ENCODE measurements at regions not wholly inside any gene's neighbourhood (a gene's known extent, or its start where the extent isn't known, plus 50 kb on each side); places are given as distances from the start of the nearest gene placed in this dataset.

- Histone ChIP-seq H3K4me3 (ENCODE audit: low read length) (no peak overlapping the region), H3K9me3 (ENCODE audit: low read length) (no peaks in the 10 kb centered on the region), H3K9me2 (replicated peaks; ENCODE audit: insufficient read depth, low read length) (no peaks in the 10 kb centered on the region), H3K27ac (ENCODE audit: low read length) (no peak overlapping the region), H2AFZ (ENCODE audit: low read length) (no peak overlapping the region), H3K4me2 (ENCODE audit: low read depth, low read length, poor library complexity, severe bottlenecking) (no peak overlapping the region), H3K9ac (ENCODE audit: low read length) (no peak overlapping the region), H3K4me1 (ENCODE audit: low read length) (no peaks in the 10 kb centered on the region), H3K27me3 (ENCODE audit: low read length) (no peaks in the 10 kb centered on the region; the same call in 1 of the 2 replicates), H3K36me3 (ENCODE audit: insufficient read depth, low read length) (no peaks in the 10 kb centered on the region), H4K20me1 (ENCODE audit: insufficient read depth, low read depth, low read length) (no peaks in the 10 kb centered on the region), H3K79me2 (ENCODE audit: low read length) (no peaks in the 10 kb centered on the region)
- DNase-seq, result no peak
Observed at GRCh38 chr12:68521321-68521839, 89.3 kb upstream of the RAP1B start.

- H3K27me3 ChIP-seq (ENCODE audit: low read length), result no peaks in the 10 kb centered on the region; the same call in 1 of the 2 replicates
- no peaks in the 10 kb centered on the region for H3K9me3 ChIP-seq (ENCODE audit: low read length)
- no peaks in the 10 kb centered on the region for H3K9me2 ChIP-seq (replicated peaks; ENCODE audit: insufficient read depth, low read length)
- H3K36me3 ChIP-seq (ENCODE audit: insufficient read depth, low read length), result no peaks in the 10 kb centered on the region
- no peak overlapping the region for H3K9ac ChIP-seq (ENCODE audit: low read length)
- H3K27ac ChIP-seq (ENCODE audit: low read length), result no peak overlapping the region
- no peaks in the 10 kb centered on the region for H3K4me1 ChIP-seq (ENCODE audit: low read length)
- no peak for DNase-seq
- H3K4me3 ChIP-seq (ENCODE audit: low read length), result no peak overlapping the region
- H4K20me1 ChIP-seq (ENCODE audit: insufficient read depth, low read depth, low read length), result no peaks in the 10 kb centered on the region
- H3K4me2 ChIP-seq (ENCODE audit: low read depth, low read length, poor library complexity, severe bottlenecking), result no peak overlapping the region
- H3K79me2 ChIP-seq (ENCODE audit: low read length), result no peaks in the 10 kb centered on the region
- H2AFZ ChIP-seq (ENCODE audit: low read length), result no peak overlapping the region
Observed at GRCh38 chr12:68521848-68522502, 88.7 kb upstream of the RAP1B start.

- H3K36me3 ChIP-seq (ENCODE audit: insufficient read depth, low read length), result no peaks in the 10 kb centered on the region
- H4K20me1 ChIP-seq (ENCODE audit: insufficient read depth, low read depth, low read length), result no peaks in the 10 kb centered on the region
- no peak overlapping the region for H3K27ac ChIP-seq (ENCODE audit: low read length)
- no peaks in the 10 kb centered on the region for H3K79me2 ChIP-seq (ENCODE audit: low read length)
- DNase-seq, result no peak
- H3K9me2 ChIP-seq (replicated peaks; ENCODE audit: insufficient read depth, low read length), result no peaks in the 10 kb centered on the region
- H2AFZ ChIP-seq (ENCODE audit: low read length), result no peak overlapping the region
- no peaks in the 10 kb centered on the region for H3K4me1 ChIP-seq (ENCODE audit: low read length)
- no peak overlapping the region for H3K4me2 ChIP-seq (ENCODE audit: low read depth, low read length, poor library complexity, severe bottlenecking)
- H3K4me3 ChIP-seq (ENCODE audit: low read length), result no peak overlapping the region
- no peaks in the 10 kb centered on the region for H3K27me3 ChIP-seq (ENCODE audit: low read length)
- no peak overlapping the region for H3K9ac ChIP-seq (ENCODE audit: low read length)
- no peaks in the 10 kb centered on the region for H3K9me3 ChIP-seq (ENCODE audit: low read length)
Observed at GRCh38 chr12:68529466-68529865, 81.2 kb upstream of the RAP1B start.

GRCh38 chr12:68529869-68530268 is 80.8 kb upstream of the RAP1B start:
- no peak for DNase-seq
- no peak overlapping the region for H3K9ac ChIP-seq (ENCODE audit: low read length)
- no peaks in the 10 kb centered on the region for H3K79me2 ChIP-seq (ENCODE audit: low read length)

GRCh38 chr12:68530299-68530698 is 80.4 kb upstream of the RAP1B start:
- no peaks in the 10 kb centered on the region for H3K27me3 ChIP-seq (ENCODE audit: low read length)
- no peak overlapping the region for H3K27ac ChIP-seq (ENCODE audit: low read length)
- no peaks in the 10 kb centered on the region for H3K9me2 ChIP-seq (replicated peaks; ENCODE audit: insufficient read depth, low read length)
- H3K4me1 ChIP-seq (ENCODE audit: low read length), result no peaks in the 10 kb centered on the region
- no peak overlapping the region for H3K4me2 ChIP-seq (ENCODE audit: low read depth, low read length, poor library complexity, severe bottlenecking)
- H3K79me2 ChIP-seq (ENCODE audit: low read length), result no peaks in the 10 kb centered on the region
- DNase-seq, result no peak
- no peak overlapping the region for H3K9ac ChIP-seq (ENCODE audit: low read length)
- H3K36me3 ChIP-seq (ENCODE audit: insufficient read depth, low read length), result no peaks in the 10 kb centered on the region
- H3K9me3 ChIP-seq (ENCODE audit: low read length), result no peaks in the 10 kb centered on the region
- no peak overlapping the region for H2AFZ ChIP-seq (ENCODE audit: low read length)
- H3K4me3 ChIP-seq (ENCODE audit: low read length), result no peak overlapping the region
- no peaks in the 10 kb centered on the region for H4K20me1 ChIP-seq (ENCODE audit: insufficient read depth, low read depth, low read length)

More at GRCh38 chr12:68529869-68530268, 80.8 kb upstream of the RAP1B start:
- no peak overlapping the region for H2AFZ ChIP-seq (ENCODE audit: low read length)
- no peak overlapping the region for H3K4me2 ChIP-seq (ENCODE audit: low read depth, low read length, poor library complexity, severe bottlenecking)
- no peaks in the 10 kb centered on the region for H3K4me1 ChIP-seq (ENCODE audit: low read length)
- H3K9me2 ChIP-seq (replicated peaks; ENCODE audit: insufficient read depth, low read length), result no peaks in the 10 kb centered on the region
- no peaks in the 10 kb centered on the region for H4K20me1 ChIP-seq (ENCODE audit: insufficient read depth, low read depth, low read length)
- no peaks in the 10 kb centered on the region for H3K27me3 ChIP-seq (ENCODE audit: low read length)
- no peak overlapping the region for H3K4me3 ChIP-seq (ENCODE audit: low read length)
- no peaks in the 10 kb centered on the region for H3K9me3 ChIP-seq (ENCODE audit: low read length)
- H3K27ac ChIP-seq (ENCODE audit: low read length), result no peak overlapping the region
- no peaks in the 10 kb centered on the region for H3K36me3 ChIP-seq (ENCODE audit: insufficient read depth, low read length)

- no peak overlapping the region for H3K9ac ChIP-seq (ENCODE audit: low read length)
- DNase-seq, result no peak
- no peaks in the 10 kb centered on the region for H3K4me1 ChIP-seq (ENCODE audit: low read length)
- no peaks in the 10 kb centered on the region for H4K20me1 ChIP-seq (ENCODE audit: insufficient read depth, low read depth, low read length)
- no peak overlapping the region for H3K27ac ChIP-seq (ENCODE audit: low read length)
- H3K27me3 ChIP-seq (ENCODE audit: low read length), result no peaks in the 10 kb centered on the region
- H3K4me2 ChIP-seq (ENCODE audit: low read depth, low read length, poor library complexity, severe bottlenecking), result no peak overlapping the region
- H3K79me2 ChIP-seq (ENCODE audit: low read length), result no peaks in the 10 kb centered on the region
- H3K9me3 ChIP-seq (ENCODE audit: low read length), result no peaks in the 10 kb centered on the region
- H3K4me3 ChIP-seq (ENCODE audit: low read length), result no peak overlapping the region
- no peaks in the 10 kb centered on the region for H3K9me2 ChIP-seq (replicated peaks; ENCODE audit: insufficient read depth, low read length)
- no peak overlapping the region for H2AFZ ChIP-seq (ENCODE audit: low read length)
- H3K36me3 ChIP-seq (ENCODE audit: insufficient read depth, low read length), result no peaks in the 10 kb centered on the region
Observed at GRCh38 chr12:68530965-68531364, 79.7 kb upstream of the RAP1B start.

GRCh38 chr12:68532204-68532886 is 78.4 kb upstream of the RAP1B start:
- DNase-seq, result no peak

GRCh38 chr12:68532887-68533248 is 77.8 kb upstream of the RAP1B start:
- no peaks in the 10 kb centered on the region for H3K4me1 ChIP-seq (ENCODE audit: low read length)
- no peaks in the 10 kb centered on the region for H4K20me1 ChIP-seq (ENCODE audit: insufficient read depth, low read depth, low read length)
- H3K27ac ChIP-seq (ENCODE audit: low read length), result no peak overlapping the region
- no peak overlapping the region for H3K9ac ChIP-seq (ENCODE audit: low read length)
- H3K9me3 ChIP-seq (ENCODE audit: low read length), result no peaks in the 10 kb centered on the region
- DNase-seq, result no peak
- H3K4me2 ChIP-seq (ENCODE audit: low read depth, low read length, poor library complexity, severe bottlenecking), result no peak overlapping the region
- H3K4me3 ChIP-seq (ENCODE audit: low read length), result no peak overlapping the region
- H3K27me3 ChIP-seq (ENCODE audit: low read length), result no peaks in the 10 kb centered on the region
- no peaks in the 10 kb centered on the region for H3K79me2 ChIP-seq (ENCODE audit: low read length)
- H3K9me2 ChIP-seq (replicated peaks; ENCODE audit: insufficient read depth, low read length), result no peaks in the 10 kb centered on the region
- no peak overlapping the region; the same call in 1 of the 2 replicates for H2AFZ ChIP-seq (ENCODE audit: low read length)
- H3K36me3 ChIP-seq (ENCODE audit: insufficient read depth, low read length), result no peaks in the 10 kb centered on the region

More at GRCh38 chr12:68532204-68532886, 78.4 kb upstream of the RAP1B start:
- no peak overlapping the region for H3K4me2 ChIP-seq (ENCODE audit: low read depth, low read length, poor library complexity, severe bottlenecking)
- H3K9me3 ChIP-seq (ENCODE audit: low read length), result no peaks in the 10 kb centered on the region
- H3K27ac ChIP-seq (ENCODE audit: low read length), result no peak overlapping the region
- no peaks in the 10 kb centered on the region for H3K27me3 ChIP-seq (ENCODE audit: low read length)
- no peaks in the 10 kb centered on the region for H3K9me2 ChIP-seq (replicated peaks; ENCODE audit: insufficient read depth, low read length)
- no peaks in the 10 kb centered on the region for H3K36me3 ChIP-seq (ENCODE audit: insufficient read depth, low read length)
- no peaks in the 10 kb centered on the region for H3K79me2 ChIP-seq (ENCODE audit: low read length)
- H3K4me3 ChIP-seq (ENCODE audit: low read length), result no peak overlapping the region
- H3K9ac ChIP-seq (ENCODE audit: low read length), result no peak overlapping the region
- H4K20me1 ChIP-seq (ENCODE audit: insufficient read depth, low read depth, low read length), result no peaks in the 10 kb centered on the region
- H2AFZ ChIP-seq (ENCODE audit: low read length), result no peak overlapping the region
- H3K4me1 ChIP-seq (ENCODE audit: low read length), result no peaks in the 10 kb centered on the region
